GM12873 (cell line): ENCODE measurements at regions not wholly inside any gene's neighbourhood (a gene's known extent, or its start where the extent isn't known, plus 50 kb on each side); places are given as distances from the start of the nearest gene placed in this dataset.

Experiments used
- TF ChIP-seq, protein P1 (sequence below): IDR thresholded peaks from 2 replicates; pipeline ENCODE4 v1.5.1; 2012; ENCODE audit warnings: low read depth, mild to moderate bottlenecking, moderate library complexity, low read length, control low read depth; ENCODE audit not compliant: insufficient read depth; ENCODE audit errors: missing control alignments

DNA sequence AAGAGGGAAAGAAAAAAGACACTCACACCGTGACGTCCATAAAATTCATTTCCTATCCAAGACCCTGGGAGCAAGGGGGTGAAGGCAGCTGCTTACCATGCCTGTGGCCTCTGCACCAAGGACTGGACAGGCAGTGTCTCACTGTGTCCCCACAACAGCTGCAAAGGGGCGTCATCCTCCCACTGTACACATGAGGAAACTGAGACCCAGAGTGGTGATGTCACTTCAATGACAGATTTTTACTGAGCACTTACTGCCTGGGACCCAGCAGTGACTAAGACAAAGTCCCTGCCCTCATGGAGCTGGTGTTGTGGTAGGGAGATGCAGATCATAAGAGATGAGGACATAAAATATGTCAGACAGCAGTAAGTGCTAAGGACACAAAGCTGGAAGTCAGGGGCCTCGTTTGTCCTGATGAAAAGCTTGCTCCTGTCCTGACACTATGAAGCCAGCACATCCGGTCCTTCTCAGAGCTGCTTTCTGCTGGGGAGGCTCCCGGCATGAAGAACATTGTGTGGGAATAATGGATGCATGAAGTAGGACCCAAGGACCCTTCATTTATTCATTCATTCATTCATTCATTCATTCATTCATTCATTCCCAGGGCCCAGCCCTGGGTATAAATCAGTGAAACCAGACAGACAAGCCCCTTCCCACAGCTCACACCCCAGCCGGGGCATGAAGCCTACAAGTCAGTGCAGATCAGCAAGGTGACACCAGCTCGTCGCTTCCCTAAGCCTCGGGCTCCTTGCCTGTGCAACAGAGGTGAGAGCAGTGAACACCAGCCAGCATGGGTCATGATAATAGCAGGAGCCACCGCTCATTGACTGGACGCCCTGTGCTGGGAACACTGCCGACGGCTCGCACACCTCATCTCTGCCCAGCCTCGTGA is 473.7 kb downstream of the MATN1 start:
- TF ChIP-seq, protein P1, sequence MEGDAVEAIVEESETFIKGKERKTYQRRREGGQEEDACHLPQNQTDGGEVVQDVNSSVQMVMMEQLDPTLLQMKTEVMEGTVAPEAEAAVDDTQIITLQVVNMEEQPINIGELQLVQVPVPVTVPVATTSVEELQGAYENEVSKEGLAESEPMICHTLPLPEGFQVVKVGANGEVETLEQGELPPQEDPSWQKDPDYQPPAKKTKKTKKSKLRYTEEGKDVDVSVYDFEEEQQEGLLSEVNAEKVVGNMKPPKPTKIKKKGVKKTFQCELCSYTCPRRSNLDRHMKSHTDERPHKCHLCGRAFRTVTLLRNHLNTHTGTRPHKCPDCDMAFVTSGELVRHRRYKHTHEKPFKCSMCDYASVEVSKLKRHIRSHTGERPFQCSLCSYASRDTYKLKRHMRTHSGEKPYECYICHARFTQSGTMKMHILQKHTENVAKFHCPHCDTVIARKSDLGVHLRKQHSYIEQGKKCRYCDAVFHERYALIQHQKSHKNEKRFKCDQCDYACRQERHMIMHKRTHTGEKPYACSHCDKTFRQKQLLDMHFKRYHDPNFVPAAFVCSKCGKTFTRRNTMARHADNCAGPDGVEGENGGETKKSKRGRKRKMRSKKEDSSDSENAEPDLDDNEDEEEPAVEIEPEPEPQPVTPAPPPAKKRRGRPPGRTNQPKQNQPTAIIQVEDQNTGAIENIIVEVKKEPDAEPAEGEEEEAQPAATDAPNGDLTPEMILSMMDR = no peak

- TF ChIP-seq, protein P1 = no peak
Observed at GRCh38 chr1:30248774-30249173, 474.6 kb downstream of the MATN1 start.

GRCh38 chr1:30248373-30248772 is 475.0 kb downstream of the MATN1 start:
- TF ChIP-seq, protein P1 = no peak

GRCh38 chr1:30244801-30245200 is 478.6 kb downstream of the MATN1 start:
- TF ChIP-seq, protein P1 = no peak

DNA sequence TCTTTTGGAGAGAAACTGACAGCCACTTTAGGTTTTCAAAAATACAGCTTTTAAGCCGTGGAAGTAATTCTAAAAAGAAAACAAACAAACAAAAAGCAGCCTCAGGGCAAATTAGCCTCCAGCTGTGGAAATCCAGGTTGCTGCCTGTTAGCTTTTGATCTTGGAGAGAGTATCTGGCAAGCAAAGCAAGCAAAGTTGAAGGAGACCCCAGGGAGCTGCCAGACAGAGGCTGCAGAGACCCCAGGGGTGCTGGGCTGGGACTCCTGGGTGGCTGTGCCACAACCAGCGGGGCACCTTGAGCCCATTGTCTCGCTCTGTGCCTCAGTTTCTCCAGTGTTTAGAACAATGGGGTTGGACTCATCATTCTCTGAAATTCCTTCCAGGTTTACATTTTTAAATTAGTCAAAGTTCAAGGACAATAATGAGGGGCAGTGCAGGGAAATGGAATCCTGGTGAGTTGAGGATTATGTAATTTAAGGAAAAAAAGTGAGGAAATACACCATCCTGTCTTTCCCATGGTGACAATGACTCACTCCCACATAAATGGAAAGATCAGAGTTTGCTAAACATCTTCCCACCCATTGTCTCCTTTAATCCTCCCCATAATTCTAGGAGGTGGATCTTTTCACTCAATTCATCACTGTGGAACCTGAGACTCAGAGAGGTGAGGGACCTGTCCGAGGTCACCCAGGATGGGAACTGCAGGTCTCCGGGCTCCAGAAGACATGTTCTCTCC is 480.5 kb downstream of the MATN1 start:
- TF ChIP-seq, protein P1 = no peak

GRCh38 chr1:30242168-30242567 is 481.2 kb downstream of the MATN1 start:
- TF ChIP-seq, protein P1 = no peak

DNA sequence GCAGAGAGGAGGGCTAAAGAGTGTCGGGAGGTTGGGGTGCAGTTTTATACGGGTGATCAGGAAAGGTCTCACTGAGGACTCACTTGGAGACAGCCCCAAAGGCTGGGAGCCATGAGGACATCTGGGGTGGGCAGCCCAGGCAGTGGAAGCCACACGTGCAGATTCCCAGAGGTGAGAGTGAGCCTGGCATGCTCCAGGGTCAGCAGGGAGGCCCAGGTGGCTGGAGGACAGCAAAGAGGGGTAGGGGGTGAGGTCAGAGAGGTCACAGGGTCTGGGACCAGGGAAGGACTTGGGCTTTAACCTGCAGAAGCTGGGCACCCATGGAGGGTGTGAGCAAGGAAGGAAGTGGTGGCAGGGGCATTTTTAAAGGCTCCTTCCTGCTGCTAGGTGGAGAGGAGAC is 481.7 kb downstream of the MATN1 start:
- TF ChIP-seq, protein P1 = no peak
